GM23338 (cell line): ENCODE measurements at regions not wholly inside any gene's neighbourhood (a gene's known extent, or its start where the extent isn't known, plus 50 kb on each side); places are given as distances from the start of the nearest gene placed in this dataset.

Source experiments
- ATAC-seq: fragments of 200-7000 bp; cut with Tn5 transposase; 3 replicates; pipeline ENCODE4 v1.9.1; 2020
- DNase-seq: peaks from one replicate; pipeline ENCODE4 v3.0.0-alpha.2; 2015; ENCODE audit warnings: low spot score
- H2AFZ ChIP-seq: fragments of 200-600 bp; sonication (generic); 2 replicates; pipeline ENCODE4 v1.8.0; 2016; ENCODE audit warnings: antibody characterized with exemption, mild to moderate bottlenecking, moderate library complexity
- H3F3A ChIP-seq: fragments of 200-600 bp; sonication (generic); replicated peaks from 2 replicates; pipeline ENCODE4 v1.8.0; 2017; ENCODE audit warnings: antibody characterized with exemption, mixed run types, low read depth
- H3K27ac ChIP-seq: fragments of 200-600 bp; sonication (generic); 2 replicates; pipeline ENCODE4 v1.6.1; 2016; ENCODE audit warnings: low read depth
- H3K27me3 ChIP-seq: fragments of 200-600 bp; sonication (generic); 2 replicates; pipeline ENCODE4 v1.8.0; 2016; ENCODE audit warnings: mild to moderate bottlenecking, mixed run types, moderate library complexity; ENCODE audit not compliant: insufficient read depth
- H3K36me3 ChIP-seq: fragments of 200-600 bp; sonication (generic); 2 replicates; pipeline ENCODE4 v1.8.0; 2016; ENCODE audit warnings: mild to moderate bottlenecking; ENCODE audit not compliant: insufficient read depth
- H3K4me1 ChIP-seq: fragments of 200-600 bp; sonication (generic); 2 replicates; pipeline ENCODE4 v1.8.0; 2016; ENCODE audit warnings: mild to moderate bottlenecking, moderate library complexity; ENCODE audit not compliant: insufficient read depth
- H3K4me2 ChIP-seq: fragments of 200-600 bp; sonication (generic); 2 replicates; pipeline ENCODE4 v1.7.1; 2017; ENCODE audit warnings: mixed run types
- H3K4me3 ChIP-seq: fragments of 200-600 bp; sonication (generic); 2 replicates; pipeline ENCODE4 v1.6.1; 2016; ENCODE audit warnings: mixed run types
- H3K79me2 ChIP-seq: fragments of 200-600 bp; sonication (generic); replicated peaks from 2 replicates; pipeline ENCODE4 v1.8.0; 2017; ENCODE audit warnings: mild to moderate bottlenecking; ENCODE audit not compliant: insufficient read depth
- H3K9me2 ChIP-seq: fragments of 200-600 bp; sonication (generic); 2 replicates; pipeline ENCODE4 v1.8.0; 2017; ENCODE audit not compliant: insufficient read depth
- H4K20me1 ChIP-seq: fragments of 200-600 bp; sonication (generic); replicated peaks from 2 replicates; pipeline ENCODE4 v1.8.0; 2017; ENCODE audit warnings: mild to moderate bottlenecking; ENCODE audit not compliant: insufficient read depth
- H3K27ac Mint-ChIP-seq: 2 replicates; pipeline ENCODE4 v1.8.0; 2020; ENCODE audit warnings: inconsistent platforms, mild to moderate bottlenecking, moderate library complexity, mixed read lengths
- H3K27me3 Mint-ChIP-seq: 3 replicates; pipeline ENCODE4 v1.8.0; 2022; ENCODE audit warnings: low read depth, mild to moderate bottlenecking, moderate library complexity, mixed read lengths, inconsistent platforms; ENCODE audit not compliant: insufficient read depth, poor library complexity
- H3K36me3 Mint-ChIP-seq: 3 replicates; pipeline ENCODE4 v1.8.0; 2021; ENCODE audit warnings: low read depth, mild to moderate bottlenecking, inconsistent platforms, moderate library complexity, mixed read lengths
- H3K4me1 Mint-ChIP-seq: 3 replicates; pipeline ENCODE4 v1.8.0; 2020; ENCODE audit warnings: mild to moderate bottlenecking, inconsistent platforms, mixed read lengths
- H3K4me3 Mint-ChIP-seq: 3 replicates; pipeline ENCODE4 v1.8.0; 2021; ENCODE audit warnings: moderate library complexity, mild to moderate bottlenecking, inconsistent platforms, mixed read lengths
- H3K9me3 Mint-ChIP-seq: 3 replicates; pipeline ENCODE4 v1.8.0; 2020; ENCODE audit warnings: moderate library complexity, mild to moderate bottlenecking, inconsistent platforms, mixed read lengths
- ETS1 ChIP-seq: IDR thresholded peaks from 2 replicates; pipeline ENCODE4 v1.6.1; 2016; ENCODE audit warnings: antibody characterized with exemption
- JUNB ChIP-seq: IDR thresholded peaks from one replicate; pipeline ENCODE4 v1.6.1; 2016; ENCODE audit warnings: antibody characterized with exemption; ENCODE audit not compliant: unreplicated experiment
- NANOG ChIP-seq: IDR thresholded peaks from 2 replicates; pipeline ENCODE4 v1.6.1; 2016; ENCODE audit warnings: antibody characterized with exemption, borderline replicate concordance
- POLR2AphosphoS5 ChIP-seq: IDR thresholded peaks from 2 replicates; pipeline ENCODE4 v1.6.1; 2016; ENCODE audit warnings: antibody characterized with exemption, low read depth
- REST ChIP-seq: IDR thresholded peaks from one replicate; pipeline ENCODE4 v1.6.1; 2018; ENCODE audit warnings: antibody characterized with exemption; ENCODE audit not compliant: unreplicated experiment
- STAT1 ChIP-seq: IDR thresholded peaks from one replicate; pipeline ENCODE4 v1.6.1; 2016; ENCODE audit warnings: antibody characterized with exemption; ENCODE audit not compliant: unreplicated experiment
- ZNF331 ChIP-seq: fragments of 250-450 bp; sonication (Bioruptor Pico); IDR thresholded peaks from 2 replicates; pipeline ENCODE4 v1.5.0; 2020; ENCODE audit warnings: low read depth, mild to moderate bottlenecking, moderate library complexity
- ZNF462 ChIP-seq: fragments of 250-450 bp; sonication (Bioruptor Pico); IDR thresholded peaks from 2 replicates; pipeline ENCODE4 v1.5.0; 2020; ENCODE audit warnings: mild to moderate bottlenecking, moderate library complexity

- DNase-seq (no peak), ATAC-seq (no peak)
- no peak overlapping the region for H3K27ac ChIP-seq
- Mint-ChIP-seq H3K4me1 (peaks cover 31% of the 10 kb centered on the region), H3K36me3 (peaks cover 25% of the 10 kb centered on the region), H3K9me3 (peaks cover 29% of the 10 kb centered on the region), H3K27ac (no peak overlapping the region), H3K4me3 (no peak overlapping the region), H3K27me3 (no peaks in the 10 kb centered on the region)
- H4K20me1 ChIP-seq: no peaks in the 10 kb centered on the region
- peaks cover 17% of the 10 kb centered on the region for H3K4me1 ChIP-seq
- H3K79me2 ChIP-seq: no peaks in the 10 kb centered on the region
- H3K4me3 ChIP-seq: no peak overlapping the region
- no peak overlapping the region for H2AFZ ChIP-seq
- no peak overlapping the region for H3K4me2 ChIP-seq
- H3K36me3 ChIP-seq: no peaks in the 10 kb centered on the region
- TF ChIP-seq NANOG (no peak), ETS1 (no peak), ZNF462 (no peak), REST (no peak), STAT1 (no peak), ZNF331 (CRISPR knock-in tag) (no peak), JUNB (no peak), POLR2AphosphoS5 (no peak)
- H3K27me3 ChIP-seq: no peaks in the 10 kb centered on the region
- H3K9me2 ChIP-seq: peaks cover 6% of the 10 kb centered on the region
- no peaks in the 10 kb centered on the region; the same call in 1 of the 2 replicates for H3F3A ChIP-seq
Observed at GRCh38 chr1:94686882-94687281, 133.3 kb upstream of the SLC44A3 start.
